ENCODE measurements at regions not wholly inside any gene's neighbourhood (a gene's known extent, or its start where the extent isn't known, plus 50 kb on each side); places are given as distances from the start of the nearest gene placed in this dataset.

DNA sequence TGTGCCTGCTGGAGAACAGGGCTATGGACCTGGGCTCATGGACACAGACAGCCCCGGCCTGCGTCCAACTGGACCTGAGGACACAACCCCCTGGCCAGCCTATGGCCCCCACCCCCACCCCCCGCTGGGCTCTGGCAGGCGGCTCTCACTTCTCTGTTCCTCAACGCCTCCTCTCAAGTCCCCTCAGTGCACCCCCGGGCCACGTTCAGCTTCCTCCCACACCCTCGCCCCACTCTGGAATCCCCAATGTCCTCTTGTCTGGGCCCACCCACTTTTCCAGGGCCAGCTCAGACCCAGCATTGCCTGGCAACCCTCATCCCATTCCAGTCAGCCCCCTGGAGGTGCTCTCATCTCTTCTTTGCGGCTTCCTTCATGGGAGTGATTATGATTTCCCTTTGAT lies 130.2 kb upstream of the SPACA7 start:
- TF ChIP-seq, protein P1, sequence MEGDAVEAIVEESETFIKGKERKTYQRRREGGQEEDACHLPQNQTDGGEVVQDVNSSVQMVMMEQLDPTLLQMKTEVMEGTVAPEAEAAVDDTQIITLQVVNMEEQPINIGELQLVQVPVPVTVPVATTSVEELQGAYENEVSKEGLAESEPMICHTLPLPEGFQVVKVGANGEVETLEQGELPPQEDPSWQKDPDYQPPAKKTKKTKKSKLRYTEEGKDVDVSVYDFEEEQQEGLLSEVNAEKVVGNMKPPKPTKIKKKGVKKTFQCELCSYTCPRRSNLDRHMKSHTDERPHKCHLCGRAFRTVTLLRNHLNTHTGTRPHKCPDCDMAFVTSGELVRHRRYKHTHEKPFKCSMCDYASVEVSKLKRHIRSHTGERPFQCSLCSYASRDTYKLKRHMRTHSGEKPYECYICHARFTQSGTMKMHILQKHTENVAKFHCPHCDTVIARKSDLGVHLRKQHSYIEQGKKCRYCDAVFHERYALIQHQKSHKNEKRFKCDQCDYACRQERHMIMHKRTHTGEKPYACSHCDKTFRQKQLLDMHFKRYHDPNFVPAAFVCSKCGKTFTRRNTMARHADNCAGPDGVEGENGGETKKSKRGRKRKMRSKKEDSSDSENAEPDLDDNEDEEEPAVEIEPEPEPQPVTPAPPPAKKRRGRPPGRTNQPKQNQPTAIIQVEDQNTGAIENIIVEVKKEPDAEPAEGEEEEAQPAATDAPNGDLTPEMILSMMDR (conservative IDR thresholded peaks at IDR 0.05; ENCODE audit: low read depth): no peak
- ChIA-PET CTCF (no interaction called here), POLR2A (ENCODE audit: low non-redundant PET) (no interaction called here)
- no peak overlapping the region for H3K27ac ChIP-seq
- no peak for DNase-seq (ENCODE audit: low spot score)

DNA sequence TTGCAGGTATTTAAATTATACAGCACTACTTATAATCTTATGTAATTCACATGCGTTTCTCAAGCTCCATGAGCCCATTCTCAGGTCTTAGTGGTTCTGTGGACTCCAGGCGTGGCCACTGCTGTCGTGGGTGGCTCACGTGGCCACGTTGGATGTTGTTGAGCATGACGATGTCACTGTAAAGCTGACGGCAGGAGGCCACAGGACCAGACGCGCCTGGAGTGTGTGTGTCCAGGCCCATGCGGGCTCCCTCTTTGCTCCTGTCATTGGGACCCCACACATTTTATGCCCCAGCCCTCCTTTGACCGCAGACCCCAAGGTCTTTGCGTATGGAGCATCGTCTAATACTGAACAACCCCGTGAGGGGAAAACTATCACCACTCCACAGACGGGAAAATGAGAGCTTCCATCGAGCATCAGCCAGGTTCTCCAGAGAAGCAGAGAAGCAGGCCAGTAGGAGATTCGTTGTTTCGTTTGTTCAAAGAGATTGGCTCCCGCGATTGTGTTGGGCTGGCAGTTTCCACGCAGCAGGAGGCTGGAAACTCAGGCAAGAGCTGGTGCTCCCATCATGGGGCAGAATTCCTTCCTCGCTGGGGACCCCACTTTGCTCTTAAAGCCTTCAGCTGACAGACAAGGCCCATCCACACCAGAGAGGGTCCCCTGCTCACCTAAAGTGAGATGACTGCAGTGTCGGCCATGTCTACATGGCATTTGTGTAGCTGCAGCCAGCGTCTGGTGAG lies 129.3 kb upstream of the SPACA7 start:
- no peak for DNase-seq (ENCODE audit: low spot score)
- CTCF ChIA-PET: no interaction called here
- POLR2A ChIA-PET (ENCODE audit: low non-redundant PET): no interaction called here
- TF ChIP-seq, protein P1 (conservative IDR thresholded peaks at IDR 0.05; ENCODE audit: low read depth): no peak
- H3K27ac ChIP-seq: no peak overlapping the region

DNA sequence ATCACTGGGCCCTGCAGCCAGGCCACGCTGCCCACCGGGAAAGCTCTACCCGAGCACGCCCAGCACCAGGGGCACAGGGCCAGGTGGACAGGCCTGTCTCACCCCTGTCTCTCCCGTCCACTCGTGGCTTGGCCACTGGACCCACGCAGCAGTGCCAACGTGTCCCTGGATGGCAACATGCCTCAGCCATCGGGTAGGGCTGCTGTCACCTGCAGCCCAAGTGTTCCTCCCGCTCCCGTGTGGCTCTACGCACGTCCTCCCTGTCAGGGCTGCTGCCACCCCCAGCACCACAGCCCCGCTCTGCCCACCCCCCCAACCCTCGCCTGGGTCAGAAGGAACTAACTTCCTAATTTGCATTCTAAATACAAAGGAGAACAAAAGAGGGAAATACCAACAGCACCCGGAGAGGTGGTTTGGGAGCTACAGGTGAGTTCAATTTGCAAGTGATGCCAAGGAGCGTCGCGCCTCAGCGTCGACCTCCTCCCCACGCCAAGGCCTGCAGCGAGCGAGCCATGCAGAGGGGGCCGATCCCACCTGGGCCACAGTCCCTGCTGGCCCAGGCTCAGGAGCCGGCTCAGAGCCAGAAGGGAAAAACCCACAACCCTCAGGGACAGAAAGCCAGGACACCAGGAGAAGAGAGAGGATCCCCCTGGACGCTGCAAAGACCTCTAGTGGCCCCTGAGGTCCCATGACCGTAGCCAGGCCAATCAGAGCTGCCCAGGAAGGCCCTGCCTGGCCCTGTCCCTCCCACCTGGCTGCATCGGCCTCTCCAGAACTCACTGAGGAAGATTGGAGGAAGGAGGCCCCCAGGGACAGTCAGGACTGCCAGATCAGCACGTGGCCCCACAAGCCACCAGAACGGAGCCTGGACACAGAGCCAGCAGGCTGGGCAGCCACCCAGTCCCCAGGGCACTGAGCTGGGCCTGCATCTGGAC lies 128.4 kb upstream of the SPACA7 start:
- ChIA-PET POLR2A (ENCODE audit: low non-redundant PET) (no interaction called here), CTCF (no interaction called here)
- no peak overlapping the region for H3K27ac ChIP-seq
- DNase-seq (ENCODE audit: low spot score): no peak
- TF ChIP-seq, protein P1 (conservative IDR thresholded peaks at IDR 0.05; ENCODE audit: low read depth): no peak

DNA sequence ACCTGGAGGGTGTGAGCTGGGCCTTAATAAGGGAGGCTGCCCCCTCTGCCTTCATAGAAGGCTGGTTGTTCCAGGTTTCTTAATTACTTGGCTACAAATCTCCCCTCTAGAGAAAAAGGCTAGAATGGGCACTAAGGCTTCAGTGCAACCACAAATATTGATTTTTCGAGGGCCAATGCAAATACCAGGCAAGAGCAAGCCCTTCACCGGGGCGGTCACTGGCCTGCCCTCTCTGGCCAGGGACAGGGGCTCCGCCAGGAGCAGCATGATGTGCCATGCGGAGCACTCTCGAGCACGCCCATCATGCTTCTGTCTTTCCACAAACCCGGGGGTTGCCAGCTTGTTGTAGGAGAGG lies 127.8 kb upstream of the SPACA7 start:
- TF ChIP-seq, protein P1 (conservative IDR thresholded peaks at IDR 0.05; ENCODE audit: low read depth): no peak
- ChIA-PET CTCF (no interaction called here), POLR2A (ENCODE audit: low non-redundant PET) (no interaction called here)
- no peak for DNase-seq (ENCODE audit: low spot score)
- no peak overlapping the region for H3K27ac ChIP-seq

DNA sequence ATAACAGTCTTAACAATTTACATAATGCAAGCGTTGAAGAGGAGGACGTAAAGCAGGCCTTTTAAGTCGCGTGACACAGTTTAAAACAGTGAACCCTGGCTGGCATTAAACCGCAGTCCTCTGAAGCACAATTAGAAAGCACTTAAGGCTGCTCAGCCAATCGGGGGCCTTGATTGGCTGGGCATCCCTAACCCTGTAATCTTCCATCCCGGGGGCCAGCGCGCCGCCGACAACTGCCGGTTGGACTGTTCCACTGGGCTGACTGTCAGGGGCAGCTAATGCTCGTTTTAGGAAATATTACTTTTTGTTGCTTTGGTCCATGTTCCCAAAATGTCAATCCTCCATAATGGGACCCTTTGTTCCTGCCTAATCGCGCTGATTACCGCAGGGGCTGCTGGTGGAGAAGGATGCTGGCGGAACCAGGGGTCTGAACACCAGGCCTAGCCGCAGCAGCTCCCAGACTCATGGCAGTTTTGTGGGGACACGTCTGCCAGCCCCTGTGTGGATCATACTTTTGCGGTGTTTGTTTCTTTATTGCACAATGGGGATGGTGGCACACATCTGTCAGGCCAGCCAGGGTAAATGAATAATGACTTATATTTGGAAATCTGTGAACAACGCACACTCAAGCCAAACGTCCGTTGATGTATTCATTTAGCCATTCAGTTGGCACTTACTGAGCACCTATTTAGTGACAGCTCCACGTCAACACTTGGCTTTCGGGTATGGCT lies 127.1 kb upstream of the SPACA7 start:
- ChIA-PET CTCF (no interaction called here), POLR2A (ENCODE audit: low non-redundant PET) (no interaction called here)
- DNase-seq (ENCODE audit: low spot score): no peak
- no peak overlapping the region for H3K27ac ChIP-seq
- TF ChIP-seq, protein P1 (conservative IDR thresholded peaks at IDR 0.05; ENCODE audit: low read depth): no peak

Data from RWPE1 (cell line).